ENCODE measurements at regions not wholly inside any gene's neighbourhood (a gene's known extent, or its start where the extent isn't known, plus 50 kb on each side); places are given as distances from the start of the nearest gene placed in this dataset.

DNA sequence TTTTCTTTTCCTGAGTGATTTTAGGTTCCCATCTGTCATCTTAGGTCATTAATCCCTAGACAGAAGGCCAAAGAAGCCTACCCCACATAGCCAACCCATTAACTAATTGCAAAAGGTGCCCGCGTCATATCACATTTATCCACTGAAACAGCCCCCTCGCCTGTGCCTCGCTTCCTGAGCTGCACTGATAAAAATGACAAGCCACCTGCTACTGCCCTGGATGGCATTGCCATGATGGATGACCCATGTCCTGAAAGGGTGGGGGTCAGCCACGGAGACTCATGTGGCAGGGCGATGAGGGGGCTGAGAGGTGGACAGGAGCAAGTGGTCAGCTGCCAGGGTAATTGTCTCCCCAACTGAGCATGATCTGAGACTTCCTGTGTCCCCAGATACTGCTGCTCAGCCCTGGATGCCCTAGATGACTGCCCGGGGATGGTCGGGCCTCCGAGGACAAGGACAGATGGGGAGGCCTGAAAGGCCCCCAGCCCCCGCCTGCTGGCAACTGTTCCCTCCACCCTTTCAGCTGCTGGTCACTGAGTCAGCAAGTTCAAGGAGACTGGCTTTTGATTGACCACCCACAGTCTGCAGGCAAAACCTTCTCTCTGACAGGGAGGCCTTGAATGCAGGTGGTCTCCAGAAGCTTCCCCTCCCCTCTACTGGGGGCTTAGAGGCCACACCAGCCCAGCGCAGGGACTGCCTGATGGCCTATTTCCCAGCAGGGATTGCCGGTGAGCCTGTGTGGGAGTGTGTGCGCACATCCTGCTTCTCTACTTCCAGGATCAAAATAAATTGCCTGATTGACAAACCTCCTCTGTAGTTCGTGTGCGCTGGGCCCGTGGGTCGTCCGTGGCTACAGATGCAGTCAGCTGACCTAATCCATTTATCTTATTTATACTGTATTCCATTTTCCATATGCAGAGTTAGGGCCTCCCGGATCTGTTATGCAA, 496.3 kb downstream of the BCOR start:
- DNase-seq (ENCODE audit: low read depth in 2 of 2): no peak

GRCh38 chrX:39602195-39602594, 495.6 kb downstream of the BCOR start:
- no peak for DNase-seq (ENCODE audit: low read depth in 2 of 2)

GRCh38 chrX:39603230-39603629, 494.5 kb downstream of the BCOR start:
- no peak for DNase-seq (ENCODE audit: low read depth in 2 of 2)

DNA sequence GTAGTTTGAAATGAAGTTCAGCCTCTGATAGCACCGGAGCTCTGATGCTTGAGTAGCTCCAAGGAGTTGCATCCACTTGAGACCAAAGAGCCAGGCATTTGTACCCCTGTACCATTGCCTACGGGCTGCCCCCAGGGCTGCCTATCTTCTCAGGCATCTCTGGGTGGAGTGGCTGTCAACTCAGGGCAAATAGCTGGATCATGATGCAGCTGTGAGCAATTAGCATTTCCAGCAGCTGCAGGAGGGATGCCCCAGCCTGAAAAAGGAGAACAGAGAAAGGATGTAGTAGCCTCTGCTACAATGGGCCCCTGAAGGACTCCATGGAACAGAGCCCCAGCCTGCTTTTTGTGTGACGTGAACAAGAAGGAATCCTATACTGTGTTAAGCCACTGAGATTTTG, 492.6 kb downstream of the BCOR start:
- DNase-seq (ENCODE audit: low read depth in 2 of 2): no peak

GRCh38 chrX:39605866-39606265, 491.9 kb downstream of the BCOR start:
- no peak for DNase-seq (ENCODE audit: low read depth in 2 of 2)

- DNase-seq (ENCODE audit: low read depth in 2 of 2): no peak
Measured at GRCh38 chrX:39609941-39610340, 487.8 kb downstream of the BCOR start.

- DNase-seq (ENCODE audit: low read depth in 2 of 2): no peak
Measured at GRCh38 chrX:39611468-39611867, 486.3 kb downstream of the BCOR start.

DNA sequence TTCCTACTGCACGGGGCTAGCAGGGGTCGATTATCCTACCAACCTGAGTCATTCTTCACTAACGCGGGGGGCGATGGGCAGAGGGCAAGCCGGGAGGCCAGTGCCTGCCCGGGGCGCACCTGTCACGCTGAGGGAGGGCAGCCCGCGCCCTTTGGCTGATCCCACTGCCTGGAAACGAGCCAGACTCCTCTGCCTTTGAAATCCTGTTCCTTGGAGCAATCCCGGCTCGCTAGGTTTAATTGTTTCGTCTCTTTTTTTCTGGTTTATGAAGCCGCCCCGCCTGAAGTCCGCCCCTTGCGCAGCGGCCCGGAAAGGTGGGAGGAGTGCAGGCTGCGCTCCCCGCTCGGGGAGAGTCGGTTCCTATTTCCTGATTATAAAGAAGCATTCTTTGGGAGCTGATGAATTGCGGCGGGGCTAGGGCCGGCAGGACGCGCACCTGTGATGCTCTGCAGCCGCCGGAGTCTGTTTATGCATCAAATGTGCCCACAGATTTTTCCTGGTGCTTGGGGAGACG, 484.2 kb downstream of the BCOR start:
- peak in 1 of 2 donors; percentile 7 for DNase-seq (ENCODE audit: low read depth in 2 of 2)

- DNase-seq (ENCODE audit: low read depth in 2 of 2): peak; percentile 56 to 57
Measured at GRCh38 chrX:39613997-39614679, 483.6 kb downstream of the BCOR start.

DNA sequence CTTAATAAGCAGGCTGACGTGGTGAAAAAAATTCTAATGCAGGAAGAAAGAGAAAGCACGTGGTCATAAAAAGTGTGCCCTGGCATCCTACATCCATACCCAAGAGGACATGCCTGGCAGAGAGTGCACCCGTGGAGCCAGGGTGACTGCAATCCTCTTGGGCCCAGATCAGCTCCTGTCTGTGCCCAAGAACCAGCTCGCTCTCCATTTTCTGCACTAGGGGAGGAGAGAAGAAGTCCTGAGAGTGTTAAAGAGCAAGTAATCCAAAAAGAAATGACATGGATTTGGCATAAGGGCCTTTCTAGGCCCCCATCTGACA, 483.1 kb downstream of the BCOR start:
- DNase-seq (ENCODE audit: low read depth in 2 of 2): no peak

DNA sequence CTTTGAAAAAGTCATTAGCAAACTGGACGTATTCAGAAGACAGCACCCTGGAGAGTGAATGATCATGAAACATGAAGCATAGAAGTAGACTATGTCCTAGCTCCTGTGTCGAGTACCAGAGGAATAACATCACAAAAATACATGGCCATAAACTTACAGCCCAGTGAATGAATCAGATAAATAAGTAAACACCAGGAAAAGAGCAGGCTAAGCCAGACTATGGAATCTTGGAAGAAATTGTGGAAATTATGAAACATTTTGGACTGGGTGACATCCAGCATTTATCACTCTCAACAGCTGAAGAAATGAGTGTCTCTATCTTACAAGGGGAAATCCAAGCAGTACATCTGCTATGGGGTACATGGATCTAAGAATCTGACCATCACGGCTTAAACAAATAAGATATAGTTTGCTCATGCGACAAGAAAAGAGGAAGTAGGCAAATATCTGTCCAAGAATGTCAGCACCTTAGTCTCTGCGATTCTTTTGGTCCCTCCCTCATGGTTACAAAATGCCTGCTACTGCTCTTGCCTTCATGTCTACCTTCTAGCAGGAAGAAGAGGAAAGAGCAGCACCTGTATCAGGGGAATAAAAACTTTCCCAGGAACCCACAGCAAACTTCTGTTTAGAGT, 481.5 kb downstream of the BCOR start:
- DNase-seq (ENCODE audit: low read depth in 2 of 2): no peak

DNA sequence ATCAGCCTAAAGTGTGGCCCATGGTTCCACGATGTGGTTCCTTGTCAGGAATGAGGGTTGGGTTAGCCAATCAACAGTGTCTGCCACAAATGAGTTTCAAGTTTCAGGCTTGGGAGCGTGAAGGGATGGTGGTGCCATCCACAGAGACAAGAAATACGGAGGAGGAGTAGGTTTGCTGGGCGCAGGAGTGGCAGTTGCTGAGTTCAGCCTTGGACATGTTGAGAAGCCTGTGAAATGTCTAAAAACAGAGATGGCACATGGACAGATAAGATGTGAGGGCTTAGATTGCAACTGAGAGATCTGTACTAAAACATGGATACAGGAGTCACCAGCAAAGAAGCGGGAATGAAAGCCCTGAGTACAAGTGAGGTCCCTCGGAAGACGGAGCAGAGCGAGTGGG, 481.0 kb downstream of the BCOR start:
- DNase-seq (ENCODE audit: low read depth in 2 of 2): no peak

GRCh38 chrX:39618178-39618577, 479.6 kb downstream of the BCOR start:
- DNase-seq (ENCODE audit: low read depth in 2 of 2): no peak

DNA sequence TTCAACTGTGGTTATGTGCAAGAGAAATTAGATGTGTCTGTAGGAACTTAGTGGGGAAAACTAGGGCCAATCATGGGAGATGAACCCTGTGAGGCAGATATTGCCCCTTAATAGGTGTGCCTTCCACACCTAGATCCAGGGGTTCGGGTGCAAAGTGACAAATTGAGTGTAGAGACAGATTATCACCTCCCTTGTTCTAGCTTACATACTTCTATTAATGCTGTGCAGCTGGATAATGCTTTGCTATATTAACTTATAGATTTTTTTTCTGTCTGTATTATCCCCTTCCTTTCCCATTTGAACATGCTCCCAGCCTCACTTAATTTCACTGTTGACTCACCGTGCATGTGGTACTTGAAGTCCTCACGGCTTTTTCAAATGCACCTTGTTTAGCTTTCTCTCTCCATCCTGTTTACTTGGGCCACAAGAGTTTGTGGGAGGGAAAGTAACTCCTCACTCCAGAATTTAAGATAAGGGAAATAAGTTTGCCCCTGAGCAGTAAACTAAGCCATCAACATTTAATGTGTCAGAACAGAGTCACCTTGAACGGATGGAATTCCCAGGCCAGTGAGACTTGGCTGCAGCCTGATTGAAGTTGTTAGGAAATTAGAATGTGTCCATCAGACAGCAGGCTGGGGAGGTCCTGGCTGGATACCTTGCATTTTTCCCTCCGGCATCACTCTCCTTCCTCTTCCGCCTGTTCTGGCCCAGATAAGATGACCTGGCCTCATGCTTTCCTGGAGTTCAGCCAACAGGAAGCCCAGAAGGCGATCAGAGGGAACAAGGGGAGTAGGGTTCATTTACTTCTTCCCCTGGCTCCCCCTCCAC, 478.4 kb downstream of the BCOR start:
- DNase-seq (ENCODE audit: low read depth in 2 of 2): no peak

DNA sequence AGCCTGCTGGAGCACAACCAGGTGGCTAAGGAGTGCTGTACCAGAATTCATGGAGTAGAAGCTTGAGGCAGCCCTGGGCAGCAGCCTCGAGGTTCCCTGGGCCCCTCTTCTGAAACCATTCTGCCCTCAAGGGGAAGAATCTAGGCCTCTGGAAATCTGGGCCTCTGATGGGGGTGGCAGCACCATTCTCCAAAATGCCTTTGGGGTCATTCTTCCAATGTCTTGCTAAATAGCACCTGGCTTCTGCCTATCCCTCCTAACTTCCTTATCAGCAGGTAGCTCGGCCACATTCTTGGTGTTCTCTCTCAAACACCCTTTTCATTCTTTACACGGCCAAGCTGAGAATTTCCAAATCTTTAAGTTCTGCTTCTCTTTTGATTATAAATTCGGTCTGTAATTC, 473.6 kb downstream of the BCOR start:
- DNase-seq (ENCODE audit: low read depth in 2 of 2): no peak

DNA sequence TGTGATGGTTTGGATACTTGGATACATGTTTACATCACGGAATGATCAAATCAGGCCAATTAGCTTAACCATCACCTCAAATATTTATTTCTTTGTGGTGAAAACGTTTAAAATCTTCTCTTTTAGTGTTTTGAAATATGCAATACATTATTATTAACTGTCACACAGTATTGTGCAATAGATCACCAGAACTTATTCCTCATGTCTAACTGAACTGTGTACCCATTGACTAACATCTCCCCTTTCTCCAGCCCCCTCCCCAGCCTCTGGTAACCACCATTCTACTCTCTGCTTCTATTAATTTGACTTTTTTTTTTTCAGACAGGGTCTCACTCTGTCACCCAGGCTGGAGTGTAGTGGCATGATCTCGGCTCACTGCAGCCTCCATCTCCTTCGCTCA, 471.9 kb downstream of the BCOR start:
- DNase-seq (ENCODE audit: low read depth in 2 of 2): no peak

DNA sequence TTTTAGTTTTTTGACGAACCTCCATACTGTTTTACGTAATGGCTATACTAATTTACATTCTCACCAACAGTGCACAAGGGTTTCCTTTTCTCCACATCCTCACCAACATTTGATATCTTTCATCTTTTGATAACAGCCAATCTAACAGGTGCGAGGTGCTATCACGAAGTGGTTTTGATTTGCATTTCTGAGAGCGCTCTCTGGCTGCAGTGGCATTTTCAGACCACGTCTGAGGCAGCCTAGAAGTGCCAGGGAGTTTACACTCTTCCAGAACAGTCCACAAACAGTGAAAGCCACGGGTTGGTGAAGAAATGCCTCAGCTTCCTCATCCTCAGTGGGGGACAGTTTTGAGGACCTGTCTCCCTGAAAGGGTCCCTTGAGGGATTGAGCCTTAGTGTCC, 471.0 kb downstream of the BCOR start:
- no peak for DNase-seq (ENCODE audit: low read depth in 2 of 2)

GRCh38 chrX:39627257-39627656, 470.5 kb downstream of the BCOR start:
- no peak for DNase-seq (ENCODE audit: low read depth in 2 of 2)

DNA sequence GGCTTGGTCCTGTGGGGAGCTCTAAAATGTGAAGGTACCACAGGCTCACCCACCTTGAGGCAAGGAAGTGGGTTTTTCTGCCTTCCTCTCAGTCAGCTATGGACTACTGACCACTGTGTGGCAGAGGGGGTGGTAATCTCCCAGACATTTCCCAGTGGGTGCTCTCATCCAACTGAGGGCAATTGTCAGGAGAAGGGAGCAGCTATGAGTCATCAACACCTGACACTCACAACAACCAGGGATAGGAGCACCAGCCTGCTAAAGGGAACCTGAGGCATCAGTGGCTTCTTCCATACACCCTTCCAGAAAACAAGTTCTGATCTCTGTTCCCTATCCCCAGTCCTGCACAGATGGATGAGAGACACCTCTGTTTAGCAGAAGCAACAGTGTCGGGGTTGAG, 468.8 kb downstream of the BCOR start:
- DNase-seq (ENCODE audit: low read depth in 2 of 2): no peak

- DNase-seq (ENCODE audit: low read depth in 2 of 2): no peak
Measured at GRCh38 chrX:39630344-39630743, 467.4 kb downstream of the BCOR start.

- no peak for DNase-seq (ENCODE audit: low read depth in 2 of 2)
Measured at GRCh38 chrX:39631276-39632229, 466.2 kb downstream of the BCOR start.

Measured in activated CD4-positive, alpha-beta T cell treated with anti-CD3 and anti-CD28 coated beads for 24 hours (primary cell).